Lower leg skin (tissue), 3 donors: ENCODE measurements at regions not wholly inside any gene's neighbourhood (a gene's known extent, or its start where the extent isn't known, plus 50 kb on each side); places are given as distances from the start of the nearest gene placed in this dataset.

ENCODE experiments used
- POLR2A ChIP-seq, 2 donors: fragments of 450-650 bp; IDR thresholded peaks; one replicate each; pipeline ENCODE4 v1.6.1; 2016 to 2017; ENCODE audit warnings: antibody characterized with exemption in 2 of 2, mild to moderate bottlenecking in 1 of 2, moderate library complexity in 1 of 2
- TF ChIP-seq, protein P1 (sequence below), 3 donors: fragments of 450-650 bp; IDR thresholded peaks; one replicate each; pipeline ENCODE4 v1.5.1; 2016; ENCODE audit warnings: antibody characterized with exemption in 3 of 3, mild to moderate bottlenecking in 3 of 3, moderate library complexity in 2 of 3

DNA sequence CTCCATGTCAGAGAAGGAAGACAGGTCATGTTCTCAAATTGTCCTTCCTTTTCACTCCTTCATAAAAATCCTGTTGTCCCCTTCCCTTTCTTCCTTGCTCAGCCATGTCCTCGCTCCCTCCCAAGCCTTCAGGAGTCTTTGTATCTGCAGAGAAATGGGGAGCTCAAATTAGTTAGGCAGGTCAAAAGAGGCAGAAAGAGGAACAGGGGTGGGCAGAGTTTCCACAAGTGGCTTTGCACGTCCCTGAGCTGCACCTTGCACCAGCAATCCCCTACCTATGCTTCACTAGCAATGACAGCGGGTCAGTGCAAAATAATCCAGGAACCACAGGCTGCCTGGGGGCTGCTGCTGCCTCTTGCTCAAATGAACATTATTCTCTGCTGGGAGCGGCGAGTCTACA lies 152.1 kb upstream of the ITGA6 start:
- TF ChIP-seq, protein P1, sequence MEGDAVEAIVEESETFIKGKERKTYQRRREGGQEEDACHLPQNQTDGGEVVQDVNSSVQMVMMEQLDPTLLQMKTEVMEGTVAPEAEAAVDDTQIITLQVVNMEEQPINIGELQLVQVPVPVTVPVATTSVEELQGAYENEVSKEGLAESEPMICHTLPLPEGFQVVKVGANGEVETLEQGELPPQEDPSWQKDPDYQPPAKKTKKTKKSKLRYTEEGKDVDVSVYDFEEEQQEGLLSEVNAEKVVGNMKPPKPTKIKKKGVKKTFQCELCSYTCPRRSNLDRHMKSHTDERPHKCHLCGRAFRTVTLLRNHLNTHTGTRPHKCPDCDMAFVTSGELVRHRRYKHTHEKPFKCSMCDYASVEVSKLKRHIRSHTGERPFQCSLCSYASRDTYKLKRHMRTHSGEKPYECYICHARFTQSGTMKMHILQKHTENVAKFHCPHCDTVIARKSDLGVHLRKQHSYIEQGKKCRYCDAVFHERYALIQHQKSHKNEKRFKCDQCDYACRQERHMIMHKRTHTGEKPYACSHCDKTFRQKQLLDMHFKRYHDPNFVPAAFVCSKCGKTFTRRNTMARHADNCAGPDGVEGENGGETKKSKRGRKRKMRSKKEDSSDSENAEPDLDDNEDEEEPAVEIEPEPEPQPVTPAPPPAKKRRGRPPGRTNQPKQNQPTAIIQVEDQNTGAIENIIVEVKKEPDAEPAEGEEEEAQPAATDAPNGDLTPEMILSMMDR (IDR thresholded peaks at IDR 0.05) = no peak
- TF ChIP-seq POLR2A (IDR thresholded peaks at IDR 0.05) = no peak
